Mesendoderm (in vitro differentiated cells): ENCODE measurements at regions not wholly inside any gene's neighbourhood (a gene's known extent, or its start where the extent isn't known, plus 50 kb on each side); places are given as distances from the start of the nearest gene placed in this dataset.

Source experiments
- DNase-seq: peaks from one replicate; pipeline ENCODE4 v3.0.0; 2013
- H2AK5ac ChIP-seq: 2 replicates; pipeline ENCODE4 v1.6.1; 2013; ENCODE audit warnings: low read length, inconsistent platforms
- H2BK120ac ChIP-seq: 2 replicates; pipeline ENCODE4 v1.6.1; 2013; ENCODE audit warnings: low read depth, mild to moderate bottlenecking, low read length, moderate library complexity, mixed read lengths
- H2BK15ac ChIP-seq: replicated peaks from 2 replicates; pipeline ENCODE4 v1.6.1; 2013; ENCODE audit warnings: low read depth, mild to moderate bottlenecking, moderate library complexity
- H2BK5ac ChIP-seq: 2 replicates; pipeline ENCODE4 v1.6.1; 2013; ENCODE audit warnings: low read length, inconsistent platforms
- H3K18ac ChIP-seq: 2 replicates; pipeline ENCODE4 v1.6.1; 2013; ENCODE audit warnings: mild to moderate bottlenecking, low read length, mixed read lengths
- H3K23ac ChIP-seq: one replicate; pipeline ENCODE4 v1.6.1; 2013; ENCODE audit warnings: low read length
- H3K27ac ChIP-seq: 2 replicates; pipeline ENCODE4 v1.5.1; 2013; ENCODE audit warnings: low read depth, mild to moderate bottlenecking, inconsistent platforms, low read length, moderate library complexity
- H3K27me3 ChIP-seq: 2 replicates; pipeline ENCODE4 v1.6.1; 2013; ENCODE audit warnings: low read length, control low read depth, mild to moderate bottlenecking, inconsistent platforms; ENCODE audit not compliant: insufficient read depth, poor library complexity
- H3K36me3 ChIP-seq: 2 replicates; pipeline ENCODE4 v1.6.1; 2013; ENCODE audit warnings: low read length, inconsistent platforms; ENCODE audit not compliant: control insufficient read depth, insufficient read depth
- H3K4ac ChIP-seq: one replicate; pipeline ENCODE4 v1.6.1; 2013; ENCODE audit warnings: low read depth, mild to moderate bottlenecking, low read length, moderate library complexity
- H3K4me1 ChIP-seq: 2 replicates; pipeline ENCODE4 v1.6.1; 2013; ENCODE audit warnings: low read depth, low read length, inconsistent platforms; ENCODE audit not compliant: control insufficient read depth
- H3K4me2 ChIP-seq: 2 replicates; pipeline ENCODE4 v1.6.1; 2013; ENCODE audit warnings: low read length
- H3K4me3 ChIP-seq: 2 replicates; pipeline ENCODE4 v1.5.1; 2013; ENCODE audit warnings: mild to moderate bottlenecking, low read length
- H3K56ac ChIP-seq: one replicate; pipeline ENCODE4 v1.6.1; 2013; ENCODE audit warnings: low read length
- H3K79me1 ChIP-seq: 2 replicates; pipeline ENCODE4 v1.6.1; 2013; ENCODE audit warnings: low read length, inconsistent platforms
- H3K79me2 ChIP-seq: 2 replicates; pipeline ENCODE4 v1.6.1; 2013; ENCODE audit warnings: mild to moderate bottlenecking, low read length; ENCODE audit not compliant: control insufficient read depth, insufficient read depth
- H3K9ac ChIP-seq: 2 replicates; pipeline ENCODE4 v1.6.1; 2013; ENCODE audit warnings: low read length, inconsistent platforms
- H4K5ac ChIP-seq: one replicate; pipeline ENCODE4 v1.6.1; 2013; ENCODE audit warnings: low read length
- H4K8ac ChIP-seq: one replicate; pipeline ENCODE4 v1.6.1; 2013; ENCODE audit warnings: low read depth, mild to moderate bottlenecking, control low read depth, low read length, moderate library complexity
- WGBS: extraction: QIAGEN DNeasy Blood & Tissue Kit; methylation state at CpG from one replicate; pipeline ENCODE4 v1.1.7; 2013; ENCODE audit warnings: low lambda C conversion rate, missing lambda C conversion rate; ENCODE audit not compliant: insufficient coverage; ENCODE audit errors: extremely low coverage; 5-methylcytosine and 5-hydroxymethylcytosine counted together

GRCh38 chr2:221911321-221911720 is 339.2 kb upstream of the EPHA4 start:
- no peak overlapping the region for H2BK15ac ChIP-seq
- no CpG with 5 or more reads among the region's 4 CpGs for WGBS
- H3K4ac ChIP-seq = no peak overlapping the region
- H3K27me3 ChIP-seq = no peaks in the 10 kb centered on the region
- H2BK5ac ChIP-seq = no peak overlapping the region
- no peak overlapping the region for H3K4me3 ChIP-seq
- no peak overlapping the region for H2AK5ac ChIP-seq
- H2BK120ac ChIP-seq = no peak overlapping the region
- DNase-seq = peak; percentile 19
- H3K4me1 ChIP-seq = no peaks in the 10 kb centered on the region
- H3K79me1 ChIP-seq = no peaks in the 10 kb centered on the region
- no peak overlapping the region for H3K27ac ChIP-seq
- H3K79me2 ChIP-seq = no peaks in the 10 kb centered on the region
- no peak overlapping the region for H4K5ac ChIP-seq
- no peaks in the 10 kb centered on the region for H3K36me3 ChIP-seq
- no peak overlapping the region for H3K23ac ChIP-seq
- H3K56ac ChIP-seq = no peak overlapping the region
- H3K4me2 ChIP-seq = no peak overlapping the region
- no peak overlapping the region for H3K18ac ChIP-seq
- no peak overlapping the region for H4K8ac ChIP-seq
- no peak overlapping the region for H3K9ac ChIP-seq

GRCh38 chr2:221908518-221908917 is 336.4 kb upstream of the EPHA4 start:
- H3K4ac ChIP-seq = no peak overlapping the region
- no peak for DNase-seq
- no peak overlapping the region for H3K23ac ChIP-seq
- H3K36me3 ChIP-seq = no peaks in the 10 kb centered on the region
- H2BK5ac ChIP-seq = no peak overlapping the region
- no peak overlapping the region for H3K4me2 ChIP-seq
- H3K18ac ChIP-seq = no peak overlapping the region
- no peak overlapping the region for H2BK120ac ChIP-seq
- WGBS = no CpG with 5 or more reads among the region's 4 CpGs
- H3K4me1 ChIP-seq = no peaks in the 10 kb centered on the region
- H3K79me2 ChIP-seq = no peaks in the 10 kb centered on the region
- H3K4me3 ChIP-seq = no peak overlapping the region
- H3K27me3 ChIP-seq = no peaks in the 10 kb centered on the region
- no peak overlapping the region for H4K5ac ChIP-seq
- no peak overlapping the region for H2AK5ac ChIP-seq
- no peak overlapping the region for H3K56ac ChIP-seq
- H3K79me1 ChIP-seq = no peaks in the 10 kb centered on the region
- no peak overlapping the region for H4K8ac ChIP-seq
- H3K27ac ChIP-seq = no peak overlapping the region
- H3K9ac ChIP-seq = no peak overlapping the region
- no peak overlapping the region for H2BK15ac ChIP-seq

- Histone ChIP-seq H3K79me1 (no peaks in the 10 kb centered on the region), H3K4me1 (no peaks in the 10 kb centered on the region), H3K36me3 (no peaks in the 10 kb centered on the region), H3K27ac (no peak overlapping the region), H3K4me2 (no peak overlapping the region), H2BK5ac (no peak overlapping the region), H2BK15ac (no peak overlapping the region), H3K23ac (no peak overlapping the region), H3K4me3 (no peak overlapping the region), H3K27me3 (no peaks in the 10 kb centered on the region), H3K18ac (no peak overlapping the region), H3K56ac (no peak overlapping the region), H4K8ac (no peak overlapping the region), H3K9ac (no peak overlapping the region), H3K79me2 (no peaks in the 10 kb centered on the region), H2AK5ac (no peak overlapping the region), H3K4ac (no peak overlapping the region), H4K5ac (no peak overlapping the region), H2BK120ac (no peak overlapping the region)
- no peak for DNase-seq
- no CpG with 5 or more reads among the region's 3 CpGs for WGBS
Observed at GRCh38 chr2:221897718-221898117, 325.6 kb upstream of the EPHA4 start.

GRCh38 chr2:221896505-221897151 is 324.5 kb upstream of the EPHA4 start:
- Histone ChIP-seq H2AK5ac (no peak overlapping the region), H3K18ac (no peak overlapping the region), H3K56ac (peak overlapping the region; percentile 19), H2BK5ac (no peak overlapping the region), H3K79me2 (no peaks in the 10 kb centered on the region), H3K4me1 (no peaks in the 10 kb centered on the region), H3K27ac (no peak overlapping the region), H3K36me3 (no peaks in the 10 kb centered on the region), H2BK15ac (no peak overlapping the region), H3K4ac (no peak overlapping the region), H3K9ac (no peak overlapping the region), H3K27me3 (no peaks in the 10 kb centered on the region), H3K4me3 (no peak overlapping the region), H4K8ac (no peak overlapping the region), H2BK120ac (no peak overlapping the region), H4K5ac (no peak overlapping the region), H3K23ac (no peak overlapping the region), H3K4me2 (no peak overlapping the region), H3K79me1 (no peaks in the 10 kb centered on the region)
- no CpG with 5 or more reads among the region's 10 CpGs for WGBS
- peak; percentile 68 for DNase-seq

- Histone ChIP-seq H4K8ac (no peak overlapping the region), H3K27me3 (no peaks in the 10 kb centered on the region)
- DNase-seq = no peak
Observed at GRCh38 chr2:221895366-221896121, 323.4 kb upstream of the EPHA4 start.

More at GRCh38 chr2:221895366-221896121, 323.4 kb upstream of the EPHA4 start:
- Histone ChIP-seq H3K79me2 (no peaks in the 10 kb centered on the region), H2BK120ac (no peak overlapping the region), H3K4ac (no peak overlapping the region), H3K4me2 (no peak overlapping the region), H2BK5ac (no peak overlapping the region), H2BK15ac (no peak overlapping the region), H4K5ac (no peak overlapping the region), H3K4me1 (no peaks in the 10 kb centered on the region), H3K9ac (no peak overlapping the region), H3K18ac (no peak overlapping the region), H3K79me1 (no peaks in the 10 kb centered on the region), H3K56ac (no peak overlapping the region), H2AK5ac (no peak overlapping the region), H3K23ac (no peak overlapping the region), H3K36me3 (no peaks in the 10 kb centered on the region), H3K4me3 (no peak overlapping the region), H3K27ac (no peak overlapping the region)
- no CpG with 5 or more reads among the region's 10 CpGs for WGBS
